Activated CD4-positive, alpha-beta T cell treated with anti-CD3 and anti-CD28 coated beads for 48 hours (primary cell): ENCODE measurements at regions not wholly inside any gene's neighbourhood (a gene's known extent, or its start where the extent isn't known, plus 50 kb on each side); places are given as distances from the start of the nearest gene placed in this dataset.
"Not testable (repeated sequence)": the region's sequence is repeated elsewhere in the genome, so short reads cannot be mapped to it uniquely, and the experiment has no call there.

Experiments used
- DNase-seq: peaks from one replicate; pipeline ENCODE4 v3.0.0-alpha.2; 2020

GRCh38 chr7:118420888-118421287 is 196.4 kb downstream of the ANKRD7 start:
- no peak for DNase-seq

- DNase-seq, result no peak
These were observed 204.6 kb downstream of the ANKRD7 start for GRCh38 chr7:118429141-118429540.

DNA sequence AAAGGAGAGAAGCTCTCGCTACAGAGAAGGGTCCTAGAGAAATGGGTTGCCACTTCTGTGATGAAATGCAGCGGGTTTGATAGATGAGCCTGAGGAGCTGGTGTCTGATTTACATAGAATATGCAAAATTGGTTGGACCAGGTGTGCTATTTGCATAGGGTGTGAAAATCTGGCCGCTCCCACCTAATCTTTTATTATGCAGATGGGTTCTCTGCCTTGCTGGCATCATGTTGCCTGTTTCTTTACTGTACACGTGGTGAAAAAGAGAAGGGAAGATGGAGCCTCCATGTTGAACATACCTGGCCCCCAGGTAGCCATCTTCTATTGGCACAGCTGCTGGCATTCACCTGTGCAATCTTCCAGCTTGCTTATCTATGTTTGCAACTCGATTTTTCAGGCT is 212.2 kb downstream of the ANKRD7 start:
- DNase-seq, result no peak

GRCh38 chr7:118449030-118449429 is 224.5 kb downstream of the ANKRD7 start:
- not testable (repeated sequence) for DNase-seq

DNA sequence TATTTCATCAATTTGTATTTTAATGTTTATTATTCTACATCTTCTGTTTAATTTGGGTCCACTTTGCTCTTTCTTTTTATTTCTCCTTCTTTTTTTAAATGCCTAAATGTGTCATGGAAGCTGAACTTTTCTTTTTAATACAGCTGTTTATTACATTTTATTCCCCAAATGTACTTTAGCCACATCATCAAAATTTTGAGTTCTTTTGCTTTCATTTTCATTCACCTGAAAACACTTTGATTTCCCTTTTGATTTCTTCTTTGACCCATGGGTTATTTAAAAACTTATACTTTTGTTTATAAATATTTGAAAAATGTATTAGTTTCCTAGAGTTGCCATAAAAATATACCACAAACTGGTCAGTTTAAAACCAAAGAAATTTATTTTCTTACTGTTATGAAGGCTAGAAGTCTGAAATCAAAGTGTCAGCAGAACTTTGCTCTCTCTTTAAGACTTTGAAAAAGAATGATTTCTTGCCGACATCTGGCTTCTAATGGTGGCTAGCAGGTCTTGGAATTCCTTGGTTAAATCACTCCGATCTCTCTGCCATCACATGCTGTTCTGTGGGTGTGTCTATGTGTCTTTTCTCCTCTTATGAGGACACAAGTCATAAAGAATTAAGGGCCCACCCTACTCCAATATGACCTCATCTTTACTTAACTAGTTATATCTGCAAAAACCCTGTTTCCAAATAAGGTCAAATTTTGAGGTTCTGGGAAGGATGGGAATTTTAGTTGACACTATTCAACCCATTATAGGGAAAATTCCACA is 225.5 kb downstream of the ANKRD7 start:
- DNase-seq, result no peak

DNA sequence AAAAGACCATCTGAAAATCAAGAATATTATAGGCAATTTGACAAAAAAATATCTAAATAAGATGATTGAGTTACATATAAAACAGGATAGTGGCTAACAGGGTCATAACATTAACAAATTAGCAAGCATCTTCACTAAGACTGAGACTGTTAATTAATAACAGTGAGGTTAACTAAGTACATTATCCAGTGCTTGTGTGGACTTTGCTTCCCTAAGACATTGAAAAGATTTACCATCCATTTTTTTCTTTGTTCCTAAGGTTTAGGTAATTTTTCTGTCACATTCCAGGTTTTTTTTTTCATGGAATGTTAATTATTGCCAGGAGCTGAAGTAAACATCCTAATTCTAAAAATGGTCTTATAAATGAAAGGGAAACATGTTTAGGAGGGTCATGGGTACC is 227.6 kb downstream of the ANKRD7 start:
- DNase-seq, result no peak

- no peak for DNase-seq
These were observed 242.9 kb downstream of the ANKRD7 start for GRCh38 chr7:118467381-118467780.

GRCh38 chr7:118472581-118472980 is 248.1 kb downstream of the ANKRD7 start:
- no peak for DNase-seq

- no peak for DNase-seq
These were observed 248.8 kb downstream of the ANKRD7 start for GRCh38 chr7:118473271-118473670.

DNA sequence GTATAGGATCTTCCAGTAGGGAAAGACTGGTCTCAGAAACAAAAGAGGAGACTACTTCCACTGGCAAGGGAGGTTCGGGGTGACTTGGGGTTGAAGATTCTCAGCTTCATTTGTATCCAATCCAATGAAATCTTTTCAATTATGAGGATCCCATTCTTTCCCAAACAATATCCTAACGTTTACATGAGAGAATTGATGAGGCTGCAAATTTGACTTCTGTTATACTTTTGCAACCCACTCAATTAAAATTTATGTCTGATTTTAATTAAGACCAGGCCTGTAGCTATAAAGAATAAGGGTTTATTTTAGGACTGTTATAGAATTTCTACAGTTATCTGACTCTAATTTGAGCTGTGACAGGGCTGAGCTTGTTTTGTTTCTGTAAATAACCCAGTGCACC is 251.5 kb downstream of the ANKRD7 start:
- DNase-seq, result no peak

DNA sequence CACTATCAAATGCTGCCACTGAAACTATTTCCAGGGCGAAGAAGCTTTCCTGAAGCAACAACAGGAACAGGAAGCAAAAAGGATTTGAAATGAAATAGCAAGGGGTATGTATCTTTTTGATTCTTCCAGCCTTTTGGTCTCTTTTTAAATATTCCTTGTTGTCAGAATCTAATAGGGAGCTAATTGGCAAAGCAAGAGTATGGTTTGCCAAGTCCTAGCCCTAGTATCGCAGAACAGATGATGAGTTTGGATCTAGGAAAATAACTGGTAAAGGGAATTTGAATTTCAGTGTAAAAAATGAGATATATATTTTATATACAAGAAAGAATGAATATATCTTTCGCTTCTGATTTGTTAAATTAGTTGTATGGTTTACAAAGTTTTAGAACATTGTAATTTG is 252.5 kb downstream of the ANKRD7 start:
- DNase-seq, result no peak

- no peak for DNase-seq
These were observed 253.7 kb downstream of the ANKRD7 start for GRCh38 chr7:118478236-118478635.

DNA sequence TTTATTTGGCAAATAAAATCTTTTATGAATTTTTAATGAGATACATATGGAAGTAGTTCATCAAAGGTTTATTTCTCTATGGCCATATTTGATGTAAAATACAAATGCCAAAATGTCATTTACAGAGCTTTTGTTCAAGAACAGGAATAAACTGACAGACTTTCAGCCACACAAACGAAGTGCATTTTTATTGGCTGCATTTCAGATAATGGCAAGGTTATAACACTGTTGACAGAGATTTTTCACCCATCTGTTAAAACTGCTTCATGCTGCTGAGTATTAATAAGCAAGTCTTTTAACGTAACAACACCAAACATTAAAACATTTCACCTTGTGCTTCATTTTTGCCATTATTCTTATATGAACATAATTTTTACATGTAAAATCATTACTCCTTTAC is 254.4 kb downstream of the ANKRD7 start:
- no peak for DNase-seq

DNA sequence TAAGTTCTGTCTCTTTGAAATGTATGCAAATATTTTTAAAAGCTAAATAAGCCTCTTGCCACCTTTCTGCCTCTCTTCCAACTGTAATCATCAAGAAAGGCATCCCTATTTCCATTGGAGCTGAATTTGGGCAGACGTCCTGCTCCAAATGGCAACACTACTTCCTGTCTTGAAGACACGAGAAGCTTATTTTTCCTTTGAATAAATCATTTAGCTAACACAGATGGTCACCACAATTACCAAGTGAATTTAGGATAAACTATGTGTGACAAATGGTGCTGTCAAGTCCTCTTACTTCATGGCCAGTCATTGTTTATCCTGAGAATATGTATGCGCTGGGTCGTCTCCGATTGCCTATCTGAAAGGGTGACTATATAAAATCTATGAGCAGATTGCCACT is 268.0 kb downstream of the ANKRD7 start:
- no peak for DNase-seq

- no peak for DNase-seq
These were observed 271.7 kb downstream of the ANKRD7 start for GRCh38 chr7:118496138-118496644.

GRCh38 chr7:118502235-118502634 is 277.7 kb downstream of the ANKRD7 start:
- no peak for DNase-seq

- DNase-seq, result no peak
These were observed 286.6 kb downstream of the ANKRD7 start for GRCh38 chr7:118511146-118511545.

DNA sequence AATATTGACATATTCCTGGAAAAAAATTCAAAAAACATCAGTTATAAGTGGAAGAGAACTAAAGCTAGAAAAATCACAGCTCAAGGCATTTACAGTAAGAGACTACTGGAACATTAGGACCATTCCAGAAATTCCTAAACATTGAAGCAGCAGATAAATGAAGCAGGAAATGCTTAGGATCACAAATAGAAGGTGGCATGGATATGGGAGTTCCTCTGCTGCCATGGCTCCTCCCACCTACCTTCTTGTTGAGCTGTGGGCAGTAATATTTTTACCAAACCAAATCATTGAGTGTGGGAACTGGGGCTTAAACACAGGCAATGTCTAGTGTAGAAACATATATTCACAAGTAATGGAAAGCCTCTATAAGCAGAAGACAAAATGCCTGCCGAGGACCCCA is 292.8 kb downstream of the ANKRD7 start:
- no peak for DNase-seq

DNA sequence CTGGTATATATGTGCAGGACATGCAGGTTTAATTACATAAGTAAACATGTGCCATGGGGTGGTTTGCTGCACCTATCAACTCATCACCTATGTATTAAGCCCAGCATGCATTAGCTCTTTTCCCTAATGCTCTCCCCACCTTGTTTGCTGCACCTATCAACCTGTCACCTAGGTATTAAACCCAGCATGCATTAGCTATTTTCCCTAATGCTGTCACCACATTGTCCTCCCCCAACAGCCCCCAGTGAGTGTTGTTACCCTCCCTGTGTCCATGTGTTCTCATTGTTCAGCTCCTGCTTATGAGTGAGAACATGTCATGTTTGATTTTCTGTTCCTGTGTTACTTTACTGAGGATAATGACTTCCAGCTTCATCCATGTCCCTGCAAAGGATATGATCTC is 300.5 kb downstream of the ANKRD7 start:
- DNase-seq, result no peak

DNA sequence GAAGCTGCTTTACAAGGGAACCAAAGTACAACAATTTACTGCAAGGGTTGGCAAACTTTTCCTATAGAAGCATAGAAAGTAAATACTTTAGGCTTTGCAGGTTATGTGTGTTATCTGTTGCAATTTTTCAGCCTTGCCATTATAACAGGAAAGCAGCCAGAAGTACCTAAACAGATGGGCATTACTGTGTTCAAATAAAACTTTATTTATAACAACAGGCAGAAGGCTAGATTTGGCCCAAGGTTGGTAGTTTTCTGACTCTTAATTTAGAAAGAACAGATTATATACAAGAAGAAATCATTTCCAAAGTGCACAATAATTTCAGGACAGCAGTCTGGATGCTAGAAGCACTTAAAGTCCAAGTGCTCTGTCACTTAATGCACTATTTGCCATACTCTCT is 307.1 kb downstream of the ANKRD7 start:
- no peak for DNase-seq

GRCh38 chr7:118559207-118559606 is 334.7 kb downstream of the ANKRD7 start:
- no peak for DNase-seq

DNA sequence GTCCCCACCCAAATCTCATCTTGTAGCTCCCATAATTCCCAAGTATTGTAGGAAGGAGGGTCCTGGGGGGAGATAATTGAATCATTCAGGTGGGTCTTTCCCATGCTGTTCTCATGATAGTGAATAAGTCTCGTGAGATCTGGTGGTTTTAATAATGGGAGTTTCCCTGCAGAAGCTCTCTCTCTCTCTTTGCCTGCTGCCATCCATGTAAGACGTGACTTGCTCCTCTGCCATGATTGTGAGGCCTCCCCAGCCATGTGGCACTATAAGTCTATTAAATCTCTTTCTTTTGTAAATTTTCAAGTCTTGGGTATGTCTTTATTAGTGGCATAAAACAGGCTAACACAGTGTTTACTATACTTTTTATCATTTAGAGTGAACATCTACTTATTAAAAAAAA is 338.8 kb downstream of the ANKRD7 start:
- DNase-seq, result no peak

GRCh38 chr7:118572604-118573003 is 348.1 kb downstream of the ANKRD7 start:
- no peak for DNase-seq

- no peak for DNase-seq
These were observed 348.6 kb downstream of the ANKRD7 start for GRCh38 chr7:118573085-118573484.

- DNase-seq, result no peak
These were observed 351.0 kb downstream of the ANKRD7 start for GRCh38 chr7:118575393-118575948.
